NT2/D1 (cell line): ENCODE measurements at regions not wholly inside any gene's neighbourhood (a gene's known extent, or its start where the extent isn't known, plus 50 kb on each side); places are given as distances from the start of the nearest gene placed in this dataset.
"Not testable (repeated sequence)": the region's sequence is repeated elsewhere in the genome, so short reads cannot be mapped to it uniquely, and the experiment has no call there.

Experiments used
- SUZ12 ChIP-seq: IDR thresholded peaks from 2 replicates; pipeline ENCODE4 v1.6.1; 2011; ENCODE audit not compliant: insufficient read length, insufficient read depth; ENCODE audit errors: extremely low read depth
- YY1 ChIP-seq: IDR thresholded peaks from 2 replicates; pipeline ENCODE4 v1.6.1; 2011; ENCODE audit not compliant: insufficient read length, insufficient read depth
- ZNF274 ChIP-seq: IDR thresholded peaks from 2 replicates; pipeline ENCODE4 v1.6.1; 2011; ENCODE audit warnings: mild to moderate bottlenecking, low read depth, low read length

- not testable (repeated sequence) for TF ChIP-seq ZNF274, SUZ12, YY1
Observed at GRCh38 chr13:109311431-109311976, 474.9 kb downstream of the IRS2 start.
